HUES6 (cell line): ENCODE measurements at regions not wholly inside any gene's neighbourhood (a gene's known extent, or its start where the extent isn't known, plus 50 kb on each side); places are given as distances from the start of the nearest gene placed in this dataset.

Experiments used
- H3K27ac ChIP-seq: 2 replicates; pipeline ENCODE4 v1.7.0; 2013; ENCODE audit warnings: low read depth, mild to moderate bottlenecking, low read length, inconsistent platforms
- H3K27me3 ChIP-seq: 2 replicates; pipeline ENCODE4 v1.6.1; 2013; ENCODE audit warnings: low read length; ENCODE audit not compliant: control insufficient read depth, insufficient read depth
- H3K36me3 ChIP-seq: 2 replicates; pipeline ENCODE4 v1.6.1; 2013; ENCODE audit warnings: low read length; ENCODE audit not compliant: control insufficient read depth, insufficient read depth
- H3K4me1 ChIP-seq: 2 replicates; pipeline ENCODE4 v1.6.1; 2013; ENCODE audit warnings: low read length; ENCODE audit not compliant: control insufficient read depth, insufficient read depth
- H3K4me3 ChIP-seq: 2 replicates; pipeline ENCODE4 v1.5.1; 2013; ENCODE audit warnings: low read depth, low read length
- H3K9ac ChIP-seq: one replicate; pipeline ENCODE4 v1.6.1; 2013; ENCODE audit warnings: mild to moderate bottlenecking, low read length
- H3K9me3 ChIP-seq: 2 replicates; pipeline ENCODE4 v1.6.1; 2013; ENCODE audit warnings: low read depth, low read length; ENCODE audit not compliant: control insufficient read depth, insufficient read depth

DNA sequence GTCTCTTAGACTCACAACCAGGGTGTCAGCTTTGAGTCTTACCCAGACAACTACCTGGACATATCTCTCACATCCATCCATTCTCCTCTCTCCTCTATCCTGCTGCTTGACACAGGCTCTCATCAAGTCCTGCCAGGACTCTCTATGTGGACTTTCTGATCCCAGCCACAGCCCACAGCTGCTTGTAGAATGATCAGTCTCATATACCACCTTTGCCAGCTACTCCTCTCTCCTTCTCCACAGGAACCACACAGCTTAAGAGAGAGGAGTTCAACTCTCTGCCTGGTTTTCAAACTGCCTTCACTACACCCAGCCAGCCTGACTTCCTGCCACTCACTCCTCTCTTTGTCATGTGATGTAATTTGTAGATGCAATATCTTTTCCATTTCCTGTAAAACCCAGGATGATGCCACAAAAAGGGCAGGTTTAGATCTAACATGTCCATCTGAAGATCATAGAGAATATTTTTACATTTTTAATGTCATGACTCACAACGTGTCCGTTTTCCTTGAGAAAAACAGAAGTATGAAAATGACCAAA lies 154.0 kb downstream of the RAB11FIP2 start:
- H3K9ac ChIP-seq: no peak overlapping the region
- no peaks in the 10 kb centered on the region for H3K9me3 ChIP-seq
- peaks cover 12% of the 10 kb centered on the region; the same call in 1 of the 2 replicates for H3K4me1 ChIP-seq
- H3K27me3 ChIP-seq: no peaks in the 10 kb centered on the region
- H3K27ac ChIP-seq: no peak overlapping the region
- H3K36me3 ChIP-seq: no peaks in the 10 kb centered on the region
- H3K4me3 ChIP-seq: no peak overlapping the region

DNA sequence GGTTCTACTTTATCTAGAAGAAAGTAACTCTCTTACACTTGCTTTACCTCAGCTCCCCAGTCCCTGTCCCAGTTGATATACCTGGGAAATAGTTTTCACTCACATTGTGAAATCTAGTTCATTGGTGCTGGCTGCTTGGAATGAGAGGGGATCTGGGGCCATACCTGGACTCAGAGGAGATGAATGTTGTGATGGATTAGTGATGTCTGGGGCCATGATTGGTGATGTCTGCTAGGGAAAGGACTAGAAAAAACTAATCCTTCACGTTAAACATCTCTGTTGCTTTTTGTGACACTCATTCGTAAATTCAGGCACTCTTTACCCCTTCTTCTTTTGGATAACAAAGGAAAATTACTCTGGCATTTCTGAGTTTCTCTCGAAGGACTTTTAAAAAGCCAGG lies 152.4 kb downstream of the RAB11FIP2 start:
- no peaks in the 10 kb centered on the region for H3K9me3 ChIP-seq
- H3K27ac ChIP-seq: no peak overlapping the region
- no peak overlapping the region for H3K9ac ChIP-seq
- H3K27me3 ChIP-seq: no peaks in the 10 kb centered on the region
- peaks cover 22% of the 10 kb centered on the region for H3K4me1 ChIP-seq
- no peaks in the 10 kb centered on the region for H3K36me3 ChIP-seq
- no peak overlapping the region for H3K4me3 ChIP-seq

DNA sequence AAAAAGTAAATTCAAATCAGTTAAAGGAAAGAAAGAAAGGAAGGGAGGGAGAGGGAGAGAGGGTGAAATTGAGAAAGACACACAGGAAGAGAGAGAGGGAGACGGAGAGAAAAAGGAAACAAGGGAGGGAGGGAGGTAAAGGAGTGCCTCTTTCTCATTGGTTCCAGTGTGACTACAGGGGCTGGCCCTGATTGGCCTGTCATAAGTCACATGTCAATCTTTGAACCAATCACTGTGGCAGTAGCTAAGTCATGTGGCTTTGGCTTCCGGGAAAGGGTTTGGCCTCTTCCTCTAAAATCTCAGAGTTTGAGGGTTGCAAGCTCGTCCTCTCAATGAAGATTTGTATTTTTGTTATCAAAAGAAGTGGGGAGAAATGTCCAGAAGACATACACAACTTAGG lies 150.2 kb downstream of the RAB11FIP2 start:
- Histone ChIP-seq H3K36me3 (no peaks in the 10 kb centered on the region), H3K9me3 (no peaks in the 10 kb centered on the region), H3K9ac (no peak overlapping the region), H3K27ac (no peak overlapping the region), H3K27me3 (no peaks in the 10 kb centered on the region), H3K4me1 (peaks cover 26% of the 10 kb centered on the region), H3K4me3 (no peak overlapping the region)

DNA sequence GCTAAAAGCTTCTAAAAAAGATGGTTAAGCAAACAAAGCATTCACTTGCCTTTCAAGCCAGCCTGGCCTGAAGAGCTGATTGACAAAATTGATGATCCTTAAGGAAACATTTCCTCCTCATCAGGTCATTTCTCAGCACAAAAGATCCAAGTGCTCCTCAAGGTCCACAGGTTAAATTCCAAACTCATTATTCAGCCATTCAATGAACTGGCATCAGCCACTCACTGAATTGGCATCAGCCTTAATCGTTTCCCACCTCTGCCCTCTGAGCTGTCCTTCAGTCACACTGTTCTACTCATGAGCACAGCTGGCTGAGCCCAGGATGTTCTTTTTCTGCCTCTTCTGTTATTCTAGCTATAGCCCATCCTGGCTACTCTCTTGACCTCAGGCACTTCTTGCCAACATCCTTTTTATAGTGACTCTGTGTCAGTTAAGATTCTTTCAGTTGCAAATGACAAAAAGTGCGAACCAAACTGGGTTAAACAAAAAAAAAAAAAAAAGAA lies 147.5 kb downstream of the RAB11FIP2 start:
- Histone ChIP-seq H3K4me1 (peaks cover 14% of the 10 kb centered on the region), H3K36me3 (no peaks in the 10 kb centered on the region), H3K4me3 (no peak overlapping the region), H3K9ac (no peak overlapping the region), H3K9me3 (no peaks in the 10 kb centered on the region), H3K27ac (no peak overlapping the region), H3K27me3 (no peaks in the 10 kb centered on the region)

DNA sequence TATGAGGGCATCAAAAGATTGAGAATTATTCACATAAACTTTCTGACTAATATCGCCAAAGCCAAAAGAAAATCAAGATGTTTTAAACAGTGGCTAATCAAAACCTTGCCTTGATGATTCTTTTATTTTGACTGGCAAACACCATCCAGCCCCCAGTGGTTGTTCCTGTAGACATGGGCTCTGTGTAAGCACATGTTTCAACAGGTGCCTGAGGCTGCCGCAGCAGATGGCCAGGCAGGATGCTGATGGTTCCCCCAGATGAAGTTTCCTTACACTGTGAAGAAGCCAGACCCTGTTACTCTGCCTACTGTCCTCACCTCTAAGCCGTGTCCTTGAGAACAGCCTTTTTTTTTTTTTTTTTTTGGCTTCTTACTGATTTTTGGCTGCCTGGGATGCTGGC lies 146.5 kb downstream of the RAB11FIP2 start:
- no peaks in the 10 kb centered on the region for H3K36me3 ChIP-seq
- H3K9me3 ChIP-seq: no peaks in the 10 kb centered on the region
- H3K27ac ChIP-seq: no peak overlapping the region
- peaks cover 14% of the 10 kb centered on the region for H3K4me1 ChIP-seq
- no peaks in the 10 kb centered on the region for H3K27me3 ChIP-seq
- no peak overlapping the region for H3K9ac ChIP-seq
- H3K4me3 ChIP-seq: no peak overlapping the region

DNA sequence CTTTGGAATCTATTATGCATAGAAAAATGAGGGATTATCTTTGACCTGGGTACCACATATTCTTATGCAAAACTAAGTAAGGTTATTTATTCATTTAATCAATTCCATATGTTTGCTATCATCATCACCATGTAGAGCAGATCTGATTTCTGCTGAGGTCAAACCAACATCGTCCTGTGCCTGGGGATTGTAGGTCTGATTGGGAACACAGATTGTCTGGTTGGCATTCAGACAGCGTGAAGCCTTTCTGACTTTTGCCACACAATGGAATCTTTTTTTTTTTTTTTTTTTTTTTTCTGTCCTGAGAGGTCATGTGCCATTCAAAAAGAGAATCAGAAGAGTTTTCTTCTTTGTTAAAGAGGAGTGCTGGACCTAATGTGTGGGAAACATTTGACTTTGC lies 142.9 kb downstream of the RAB11FIP2 start:
- no peaks in the 10 kb centered on the region for H3K9me3 ChIP-seq
- H3K27me3 ChIP-seq: no peaks in the 10 kb centered on the region
- no peak overlapping the region for H3K27ac ChIP-seq
- H3K36me3 ChIP-seq: no peaks in the 10 kb centered on the region
- H3K4me1 ChIP-seq: peaks cover 9% of the 10 kb centered on the region
- H3K9ac ChIP-seq: no peak overlapping the region
- no peak overlapping the region for H3K4me3 ChIP-seq

DNA sequence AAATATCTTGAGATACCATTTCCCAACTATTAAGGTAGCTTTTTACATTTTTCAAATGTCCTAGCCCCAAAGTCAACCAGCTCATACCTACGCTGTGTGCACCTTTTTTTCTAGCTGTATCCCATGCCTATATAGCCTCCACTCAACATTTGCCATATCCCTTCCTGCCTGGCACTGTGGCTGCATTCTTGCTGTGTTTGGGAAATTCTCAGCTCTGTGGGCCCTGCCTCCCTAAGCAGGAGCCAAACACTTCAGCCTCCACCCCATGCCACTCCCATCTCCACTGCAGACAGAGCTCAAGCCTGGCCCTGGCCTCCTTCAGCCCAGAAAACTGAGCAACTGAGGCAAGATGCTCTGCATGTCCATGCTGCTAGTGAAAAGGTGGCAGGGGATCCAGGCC lies 141.3 kb downstream of the RAB11FIP2 start:
- no peak overlapping the region for H3K4me3 ChIP-seq
- no peaks in the 10 kb centered on the region for H3K27me3 ChIP-seq
- no peaks in the 10 kb centered on the region for H3K4me1 ChIP-seq
- H3K27ac ChIP-seq: no peak overlapping the region
- H3K36me3 ChIP-seq: no peaks in the 10 kb centered on the region
- no peak overlapping the region for H3K9ac ChIP-seq
- no peaks in the 10 kb centered on the region for H3K9me3 ChIP-seq

DNA sequence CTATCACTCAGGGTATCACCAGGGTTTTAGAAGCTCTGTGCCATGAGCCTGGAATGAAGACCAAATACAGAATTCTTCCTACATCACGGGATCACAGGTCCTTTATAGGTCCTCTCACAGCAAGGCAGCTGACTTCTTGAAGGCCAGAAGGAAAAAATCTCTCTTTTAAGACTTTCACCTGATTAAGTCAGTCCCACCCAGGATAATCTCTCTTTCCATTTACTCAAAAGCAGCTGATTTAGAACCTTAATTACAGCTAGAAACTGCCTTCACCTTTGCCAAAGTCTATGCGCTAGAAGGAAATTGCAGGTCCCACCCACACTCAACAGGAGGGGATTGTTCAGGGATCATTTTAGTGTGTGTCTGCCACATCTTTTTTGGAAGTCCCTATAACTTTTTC lies 135.1 kb downstream of the RAB11FIP2 start:
- Histone ChIP-seq H3K36me3 (no peaks in the 10 kb centered on the region), H3K4me1 (no peaks in the 10 kb centered on the region), H3K9me3 (no peaks in the 10 kb centered on the region), H3K27ac (no peak overlapping the region), H3K27me3 (no peaks in the 10 kb centered on the region), H3K9ac (no peak overlapping the region), H3K4me3 (no peak overlapping the region)

DNA sequence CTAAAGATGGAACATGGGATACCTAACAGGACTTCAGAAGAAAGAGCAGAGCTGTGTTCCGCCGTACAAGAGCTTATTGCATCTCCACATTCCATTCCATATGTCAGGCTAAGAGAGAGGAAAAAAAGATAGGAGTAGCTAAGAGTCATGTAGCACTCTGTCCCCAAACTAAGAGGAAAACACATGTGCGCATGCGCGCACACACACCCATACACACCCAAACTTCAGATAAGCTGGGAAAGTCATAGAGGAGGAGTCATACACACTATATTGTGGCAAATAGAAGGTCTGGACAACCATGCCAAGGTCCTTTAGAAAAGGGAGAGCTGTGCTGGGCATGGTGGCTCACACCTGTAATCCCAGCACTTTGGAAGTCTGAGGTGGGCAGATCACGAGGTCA lies 132.4 kb downstream of the RAB11FIP2 start:
- Histone ChIP-seq H3K9me3 (no peaks in the 10 kb centered on the region), H3K27ac (no peak overlapping the region), H3K36me3 (no peaks in the 10 kb centered on the region), H3K9ac (no peak overlapping the region), H3K27me3 (no peaks in the 10 kb centered on the region), H3K4me3 (no peak overlapping the region), H3K4me1 (no peaks in the 10 kb centered on the region)

DNA sequence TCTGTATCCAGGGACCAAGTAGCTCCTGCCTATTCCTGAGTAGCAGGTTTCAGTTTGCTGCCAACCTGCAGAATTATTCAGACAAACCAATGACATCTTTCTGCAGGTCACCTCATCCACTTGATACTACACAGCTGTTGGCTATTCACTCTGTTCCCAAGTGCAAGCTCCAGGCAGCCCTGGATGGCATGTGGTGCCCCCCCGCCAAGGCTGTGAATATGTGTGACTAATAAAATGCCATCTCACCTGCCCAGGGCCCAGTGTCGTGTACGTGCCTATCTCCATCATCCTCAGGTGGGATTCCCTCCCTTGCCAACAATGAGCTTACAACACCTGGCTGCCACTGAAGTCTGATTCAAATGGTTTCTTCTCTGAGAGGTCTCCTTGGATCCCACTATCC lies 125.8 kb downstream of the RAB11FIP2 start:
- Histone ChIP-seq H3K9me3 (no peaks in the 10 kb centered on the region), H3K27me3 (no peaks in the 10 kb centered on the region), H3K36me3 (no peaks in the 10 kb centered on the region), H3K4me3 (no peak overlapping the region), H3K9ac (no peak overlapping the region), H3K27ac (no peak overlapping the region), H3K4me1 (no peaks in the 10 kb centered on the region)

DNA sequence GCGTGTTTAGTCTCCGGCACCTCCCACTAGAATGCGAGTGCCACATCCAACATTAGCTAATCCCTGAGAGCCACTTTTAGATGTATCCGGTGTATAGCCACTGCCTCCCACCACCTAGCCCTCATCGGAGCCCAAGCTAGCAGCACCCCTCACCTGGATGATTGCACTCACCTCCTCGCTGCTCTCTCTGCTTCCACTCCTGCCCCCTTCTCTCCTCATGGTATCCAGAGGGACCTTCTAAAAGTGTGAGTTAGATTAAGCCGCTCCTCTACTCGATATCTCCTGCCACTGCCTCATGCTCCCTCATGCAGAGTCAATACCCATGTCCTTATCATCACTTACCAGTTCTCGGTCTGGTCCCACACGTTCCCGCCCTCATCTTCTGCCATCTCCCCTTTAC lies 125.3 kb downstream of the RAB11FIP2 start:
- no peaks in the 10 kb centered on the region for H3K27me3 ChIP-seq

DNA sequence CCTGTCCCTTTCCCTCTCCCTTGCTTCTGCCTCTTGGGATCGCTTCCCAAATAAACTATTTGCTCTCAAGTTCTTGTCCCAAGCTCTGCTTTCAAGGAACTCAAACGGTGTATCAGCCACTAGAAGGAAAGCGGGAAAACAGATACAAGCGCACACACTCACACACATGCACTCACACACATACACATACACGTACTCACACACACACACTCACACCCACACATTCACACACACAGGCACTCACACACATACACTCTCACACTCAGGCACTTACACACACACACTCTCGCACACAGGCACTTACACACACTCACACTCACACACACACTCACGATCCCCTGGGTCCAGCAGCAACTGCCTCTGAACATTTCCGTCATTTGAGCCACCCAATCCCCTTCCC lies 121.9 kb downstream of the RAB11FIP2 start:
- no peaks in the 10 kb centered on the region for H3K27me3 ChIP-seq
- H3K36me3 ChIP-seq: no peaks in the 10 kb centered on the region
- H3K9ac ChIP-seq: no peak overlapping the region
- H3K9me3 ChIP-seq: no peaks in the 10 kb centered on the region
- no peak overlapping the region for H3K4me3 ChIP-seq
- H3K4me1 ChIP-seq: peaks cover 6% of the 10 kb centered on the region
- H3K27ac ChIP-seq: no peak overlapping the region

More for the DNA sequence above, 125.3 kb downstream of the RAB11FIP2 start:
- Histone ChIP-seq H3K9ac (no peak overlapping the region), H3K4me3 (no peak overlapping the region), H3K4me1 (no peaks in the 10 kb centered on the region), H3K9me3 (no peaks in the 10 kb centered on the region), H3K27ac (no peak overlapping the region), H3K36me3 (no peaks in the 10 kb centered on the region)
